Spleen (tissue), 7 donors: ENCODE measurements at regions not wholly inside any gene's neighbourhood (a gene's known extent, or its start where the extent isn't known, plus 50 kb on each side); places are given as distances from the start of the nearest gene placed in this dataset.

Source experiments
- CTCF ChIP-seq, 11 experiments: fragments of 200-600 bp in 7 of 11; fragments of 450-650 bp in 4 of 11; sonication (generic) in 4 of 11; IDR thresholded peaks in 8 of 11; conservative IDR thresholded peaks in 3 of 11; 1 replicate in 7 of 11; 2 replicates in 4 of 11; pipeline versions ENCODE4 v1.4.0 to v1.8.0; 2016 to 2021; ENCODE audit warnings: antibody characterized with exemption in 11 of 11, inconsistent platforms in 4 of 11, mild to moderate bottlenecking in 1 of 11
- POLR2AphosphoS5 ChIP-seq, 3 donors: sonication (generic); formaldehyde crosslinking; IDR thresholded peaks; one replicate each; pipeline ENCODE4 v1.5.1; 2017; ENCODE audit warnings: antibody characterized with exemption in 3 of 3
- donor health status: DM: no; HTN: no; CAD: no; lungs with moderate emphysema.
- donor health status: DM: no; HTN: no; CAD: no.
- donor health status: DM: no; HTN: no; CAD: no.

GRCh38 chr18:55856679-55857078, 268.7 kb upstream of the TCF4 start:
- TF ChIP-seq CTCF (IDR thresholded peaks at IDR 0.05 in 8 of 11, conservative IDR thresholded peaks at IDR 0.05 in 3 of 11): no peak
- no peak for TF ChIP-seq POLR2AphosphoS5 (IDR thresholded peaks at IDR 0.05)
